Osteocyte (in vitro differentiated cells): ENCODE measurements at regions not wholly inside any gene's neighbourhood (a gene's known extent, or its start where the extent isn't known, plus 50 kb on each side); places are given as distances from the start of the nearest gene placed in this dataset. TPM values are rescaled to one million over a fixed set of nuclear protein-coding genes. Genes with fewer than 3 reads are reported as not detected.

Experiments used
- DNase-seq: peaks from one replicate; pipeline ENCODE4 v3.0.0; 2021; ENCODE audit warnings: mixed read lengths; ENCODE audit not compliant: unreplicated experiment; ENCODE audit errors: extremely low spot score
- H3K27ac Mint-ChIP-seq: one replicate; pipeline ENCODE4 v1.8.0; 2021; ENCODE audit warnings: mild to moderate bottlenecking, mixed read lengths; ENCODE audit not compliant: unreplicated experiment
- H3K27me3 Mint-ChIP-seq: one replicate; pipeline ENCODE4 v1.8.0; 2021; ENCODE audit warnings: mixed read lengths; ENCODE audit not compliant: unreplicated experiment
- H3K36me3 Mint-ChIP-seq: one replicate; pipeline ENCODE4 v1.8.0; 2021; ENCODE audit warnings: mixed read lengths; ENCODE audit not compliant: unreplicated experiment
- H3K4me1 Mint-ChIP-seq: one replicate; pipeline ENCODE4 v1.8.0; 2021; ENCODE audit warnings: mixed read lengths; ENCODE audit not compliant: unreplicated experiment
- H3K4me3 Mint-ChIP-seq: one replicate; pipeline ENCODE4 v1.8.0; 2021; ENCODE audit warnings: mild to moderate bottlenecking, moderate library complexity, mixed read lengths; ENCODE audit not compliant: unreplicated experiment
- H3K9me3 Mint-ChIP-seq: one replicate; pipeline ENCODE4 v1.8.0; 2021; ENCODE audit warnings: mixed read lengths; ENCODE audit not compliant: unreplicated experiment
- CTCF ChIP-seq: fragments of 200-600 bp; sonication (generic); IDR thresholded peaks from 2 replicates; pipeline ENCODE4 v1.5.0; 2021; ENCODE audit warnings: antibody characterized with exemption, mild to moderate bottlenecking, moderate library complexity
- microRNA-seq: library from miRNA; unstranded; fragments of <30 nt; microRNA quantifications from one replicate; pipeline ENCODE4 v1.1.0, GENCODE V29; 2020; ENCODE audit not compliant: unreplicated experiment

DNA sequence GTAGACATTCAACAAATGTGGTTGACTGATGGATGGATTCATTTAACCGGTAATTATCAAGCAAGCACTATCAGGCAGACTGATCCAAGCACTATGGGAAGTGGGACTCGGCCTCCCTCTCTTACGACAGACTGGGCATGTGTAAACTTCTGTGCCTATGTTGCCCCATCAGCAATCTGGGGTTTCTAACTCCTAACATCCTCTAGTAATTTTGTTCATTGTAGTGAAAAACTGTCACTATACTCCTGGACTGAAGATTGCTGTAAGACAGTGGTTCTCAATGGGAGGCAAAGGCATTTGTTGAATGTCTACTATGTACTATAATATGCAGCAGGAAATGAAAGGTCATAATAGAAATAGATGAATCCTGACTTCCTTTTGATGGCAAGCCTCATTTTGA, 51.2 kb upstream of the CREB1 start:
- Mint-ChIP-seq H3K27ac (no peak overlapping the region), H3K36me3 (no peaks in the 10 kb centered on the region), H3K27me3 (no peaks in the 10 kb centered on the region), H3K4me1 (peaks cover 23% of the 10 kb centered on the region), H3K4me3 (no peak overlapping the region), H3K9me3 (no peaks in the 10 kb centered on the region)
- peak; percentile 19 for DNase-seq
- no peak for TF ChIP-seq CTCF

GRCh38 chr2:207479198-207479785, 50.5 kb upstream of the CREB1 start:
- peak; percentile 36 for DNase-seq
- Mint-ChIP-seq H3K27me3 (no peaks in the 10 kb centered on the region), H3K27ac (peak overlapping the region; percentile 33), H3K9me3 (no peaks in the 10 kb centered on the region), H3K36me3 (no peaks in the 10 kb centered on the region), H3K4me1 (peaks cover 23% of the 10 kb centered on the region), H3K4me3 (no peak overlapping the region)
- no peak for TF ChIP-seq CTCF

Small RNA genes lying in the stretch of these regions (microRNA-seq; reads per million reads assigned to microRNA genes)
- not detected for gene MIR1302-4
